ENCODE measurements at regions not wholly inside any gene's neighbourhood (a gene's known extent, or its start where the extent isn't known, plus 50 kb on each side); places are given as distances from the start of the nearest gene placed in this dataset.

DNA sequence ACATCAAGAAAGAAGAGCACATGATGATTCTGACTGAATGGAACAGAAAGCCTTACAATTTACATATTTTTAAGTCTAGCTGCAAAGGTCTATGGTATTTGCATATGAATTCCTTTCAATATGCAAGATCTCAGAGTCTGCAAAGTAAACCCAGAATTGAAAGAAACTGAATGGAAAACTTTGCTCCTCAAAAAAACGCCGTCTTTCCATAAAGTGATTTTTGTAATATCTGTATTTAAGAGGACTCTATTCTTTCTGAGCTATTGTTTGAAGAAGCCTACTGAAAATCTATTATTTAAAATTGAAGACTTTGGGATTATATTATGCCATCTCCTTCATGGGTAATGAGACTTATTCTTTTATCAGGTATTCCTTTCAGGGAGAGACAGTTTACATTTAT is 1894.4 kb downstream of the STIM2 start:
- TF ChIP-seq, protein P1, sequence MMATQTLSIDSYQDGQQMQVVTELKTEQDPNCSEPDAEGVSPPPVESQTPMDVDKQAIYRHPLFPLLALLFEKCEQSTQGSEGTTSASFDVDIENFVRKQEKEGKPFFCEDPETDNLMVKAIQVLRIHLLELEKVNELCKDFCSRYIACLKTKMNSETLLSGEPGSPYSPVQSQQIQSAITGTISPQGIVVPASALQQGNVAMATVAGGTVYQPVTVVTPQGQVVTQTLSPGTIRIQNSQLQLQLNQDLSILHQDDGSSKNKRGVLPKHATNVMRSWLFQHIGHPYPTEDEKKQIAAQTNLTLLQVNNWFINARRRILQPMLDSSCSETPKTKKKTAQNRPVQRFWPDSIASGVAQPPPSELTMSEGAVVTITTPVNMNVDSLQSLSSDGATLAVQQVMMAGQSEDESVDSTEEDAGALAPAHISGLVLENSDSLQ (IDR thresholded peaks at IDR 0.05), result no peak
- TF ChIP-seq NFRKB (IDR thresholded peaks at IDR 0.05), result no peak
- no peak for TF ChIP-seq SP1 (IDR thresholded peaks at IDR 0.05)
- TF ChIP-seq SUZ12 (IDR thresholded peaks at IDR 0.05), result no peak
- no peak for TF ChIP-seq ZNF384 (IDR thresholded peaks at IDR 0.05)
- no peak for TF ChIP-seq FOXK2 (IDR thresholded peaks at IDR 0.05)
- no peak for TF ChIP-seq CTBP1 (IDR thresholded peaks at IDR 0.05; ENCODE audit: borderline replicate concordance)
- no peak for TF ChIP-seq FOXM1 (IDR thresholded peaks at IDR 0.05; ENCODE audit: borderline replicate concordance)
- TF ChIP-seq BHLHE40 (IDR thresholded peaks at IDR 0.05; ENCODE audit: borderline replicate concordance), result no peak
- no peak for TF ChIP-seq ELF4 (IDR thresholded peaks at IDR 0.05)
- no peak for TF ChIP-seq FOXA1 (IDR thresholded peaks at IDR 0.05)
- no peak for TF ChIP-seq ARNT (IDR thresholded peaks at IDR 0.05)
- TF ChIP-seq L3MBTL2 (conservative IDR thresholded peaks at IDR 0.05), result no peak
- TF ChIP-seq HDGF (IDR thresholded peaks at IDR 0.05; ENCODE audit: borderline replicate concordance), result no peak

Data from HEK293T (cell line).